ENCODE measurements at regions not wholly inside any gene's neighbourhood (a gene's known extent, or its start where the extent isn't known, plus 50 kb on each side); places are given as distances from the start of the nearest gene placed in this dataset.

DNA sequence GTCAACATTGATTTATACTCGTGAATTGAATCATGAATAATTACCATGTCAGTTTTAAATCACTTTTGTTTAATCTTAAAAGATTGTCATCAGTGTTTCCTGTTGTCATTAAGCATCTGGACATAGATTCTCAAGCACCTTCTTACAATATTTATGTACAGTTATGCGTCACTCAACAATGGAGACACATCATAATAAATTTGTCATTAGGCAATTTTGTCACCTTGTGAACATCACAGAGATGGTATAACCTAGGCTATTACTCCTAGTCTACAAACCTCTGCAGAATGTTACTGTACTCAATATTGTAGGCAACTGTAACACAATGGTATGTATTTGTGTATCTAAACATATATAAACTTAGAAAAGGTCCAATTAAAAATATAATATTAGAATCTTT is 2130.9 kb upstream of the PCDH20 start:
- Histone ChIP-seq H3K79me2 (ENCODE audit: low read length) (no peaks in the 10 kb centered on the region), H3K9ac (ENCODE audit: low read length) (no peak overlapping the region), H3K4me1 (ENCODE audit: low read length) (peaks cover 4% of the 10 kb centered on the region; the same call in 1 of the 2 replicates), H3K9me3 (ENCODE audit: insufficient read depth, low read length) (no peaks in the 10 kb centered on the region), H3K4me2 (ENCODE audit: low read length) (no peak overlapping the region), H3K27me3 (ENCODE audit: low read depth, low read length) (no peaks in the 10 kb centered on the region), H3K36me3 (replicated peaks; ENCODE audit: low read depth, low read length) (no peaks in the 10 kb centered on the region), H3K27ac (ENCODE audit: low read length) (no peak overlapping the region), H4K20me1 (ENCODE audit: insufficient read depth, low read length) (no peaks in the 10 kb centered on the region), H3K4me3 (ENCODE audit: low read length) (no peak overlapping the region), H2AFZ (ENCODE audit: low read depth, low read length) (no peak overlapping the region)
- TF ChIP-seq, protein P1, sequence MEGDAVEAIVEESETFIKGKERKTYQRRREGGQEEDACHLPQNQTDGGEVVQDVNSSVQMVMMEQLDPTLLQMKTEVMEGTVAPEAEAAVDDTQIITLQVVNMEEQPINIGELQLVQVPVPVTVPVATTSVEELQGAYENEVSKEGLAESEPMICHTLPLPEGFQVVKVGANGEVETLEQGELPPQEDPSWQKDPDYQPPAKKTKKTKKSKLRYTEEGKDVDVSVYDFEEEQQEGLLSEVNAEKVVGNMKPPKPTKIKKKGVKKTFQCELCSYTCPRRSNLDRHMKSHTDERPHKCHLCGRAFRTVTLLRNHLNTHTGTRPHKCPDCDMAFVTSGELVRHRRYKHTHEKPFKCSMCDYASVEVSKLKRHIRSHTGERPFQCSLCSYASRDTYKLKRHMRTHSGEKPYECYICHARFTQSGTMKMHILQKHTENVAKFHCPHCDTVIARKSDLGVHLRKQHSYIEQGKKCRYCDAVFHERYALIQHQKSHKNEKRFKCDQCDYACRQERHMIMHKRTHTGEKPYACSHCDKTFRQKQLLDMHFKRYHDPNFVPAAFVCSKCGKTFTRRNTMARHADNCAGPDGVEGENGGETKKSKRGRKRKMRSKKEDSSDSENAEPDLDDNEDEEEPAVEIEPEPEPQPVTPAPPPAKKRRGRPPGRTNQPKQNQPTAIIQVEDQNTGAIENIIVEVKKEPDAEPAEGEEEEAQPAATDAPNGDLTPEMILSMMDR (IDR thresholded peaks at IDR 0.05; ENCODE audit: low read depth, low read length), result no peak
- TF ChIP-seq EZH2phosphoT487 (IDR thresholded peaks at IDR 0.05; ENCODE audit: low read depth), result no peak

DNA sequence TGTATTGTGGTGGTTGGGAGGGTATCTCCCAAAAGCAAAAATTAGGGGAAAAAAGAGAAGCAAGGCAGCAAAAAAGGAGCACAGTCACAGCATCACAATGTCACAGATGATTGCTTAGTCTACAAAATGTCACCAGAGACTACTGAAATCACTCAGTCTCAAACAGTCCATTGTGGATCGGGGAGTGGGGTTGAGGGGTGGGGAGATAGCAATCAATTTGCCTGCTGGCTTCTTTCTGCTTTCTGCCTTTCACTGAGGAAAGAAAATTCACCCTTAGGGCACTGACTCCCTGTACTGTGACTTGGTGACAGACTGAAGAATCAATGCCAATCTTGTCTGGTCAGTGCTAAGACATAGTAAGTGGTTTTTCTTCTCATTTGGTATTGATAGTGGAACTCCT is 2127.1 kb upstream of the PCDH20 start:
- H3K4me2 ChIP-seq (ENCODE audit: low read length), result no peak overlapping the region
- H3K27me3 ChIP-seq (ENCODE audit: low read depth, low read length), result no peaks in the 10 kb centered on the region
- H3K4me1 ChIP-seq (ENCODE audit: low read length), result peaks cover 4% of the 10 kb centered on the region; the same call in 1 of the 2 replicates
- no peaks in the 10 kb centered on the region for H3K9me3 ChIP-seq (ENCODE audit: insufficient read depth, low read length)
- H3K27ac ChIP-seq (ENCODE audit: low read length), result no peak overlapping the region
- peak overlapping the region; percentile 0; the same call in 1 of the 2 replicates for H2AFZ ChIP-seq (ENCODE audit: low read depth, low read length)
- no peaks in the 10 kb centered on the region for H4K20me1 ChIP-seq (ENCODE audit: insufficient read depth, low read length)
- no peak for TF ChIP-seq EZH2phosphoT487 (IDR thresholded peaks at IDR 0.05; ENCODE audit: low read depth)
- TF ChIP-seq, protein P1 (IDR thresholded peaks at IDR 0.05; ENCODE audit: low read depth, low read length), result no peak
- H3K4me3 ChIP-seq (ENCODE audit: low read length), result no peak overlapping the region
- no peak overlapping the region for H3K9ac ChIP-seq (ENCODE audit: low read length)
- no peaks in the 10 kb centered on the region for H3K36me3 ChIP-seq (replicated peaks; ENCODE audit: low read depth, low read length)
- no peaks in the 10 kb centered on the region for H3K79me2 ChIP-seq (ENCODE audit: low read length)

DNA sequence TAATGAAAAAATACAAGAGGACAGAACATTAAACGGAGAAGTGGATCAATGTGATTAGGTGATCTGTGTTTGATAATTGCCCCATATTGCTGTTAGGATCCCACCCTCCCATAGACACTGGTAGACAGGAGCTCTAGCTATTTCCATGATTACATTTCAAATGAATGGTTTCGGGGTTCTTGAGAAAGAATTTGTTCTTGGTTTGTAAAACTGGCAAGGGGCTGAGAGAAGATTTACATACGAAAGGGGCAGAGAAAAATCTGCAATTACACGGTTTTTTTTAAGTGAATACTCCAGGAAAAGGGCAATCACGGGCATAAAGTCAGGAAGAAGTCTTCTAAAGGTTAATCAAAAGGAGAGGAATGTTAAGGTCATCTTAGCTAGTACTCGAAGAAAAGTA is 2125.7 kb upstream of the PCDH20 start:
- Histone ChIP-seq H3K36me3 (replicated peaks; ENCODE audit: low read depth, low read length) (no peaks in the 10 kb centered on the region), H2AFZ (ENCODE audit: low read depth, low read length) (no peak overlapping the region), H4K20me1 (ENCODE audit: insufficient read depth, low read length) (no peaks in the 10 kb centered on the region), H3K27me3 (ENCODE audit: low read depth, low read length) (no peaks in the 10 kb centered on the region), H3K27ac (ENCODE audit: low read length) (no peak overlapping the region), H3K9ac (ENCODE audit: low read length) (no peak overlapping the region), H3K9me3 (ENCODE audit: insufficient read depth, low read length) (no peaks in the 10 kb centered on the region), H3K4me3 (ENCODE audit: low read length) (no peak overlapping the region), H3K4me1 (ENCODE audit: low read length) (peaks cover 4% of the 10 kb centered on the region; the same call in 1 of the 2 replicates), H3K79me2 (ENCODE audit: low read length) (no peaks in the 10 kb centered on the region), H3K4me2 (ENCODE audit: low read length) (no peak overlapping the region)
- TF ChIP-seq, protein P1 (IDR thresholded peaks at IDR 0.05; ENCODE audit: low read depth, low read length), result no peak
- no peak for TF ChIP-seq EZH2phosphoT487 (IDR thresholded peaks at IDR 0.05; ENCODE audit: low read depth)

DNA sequence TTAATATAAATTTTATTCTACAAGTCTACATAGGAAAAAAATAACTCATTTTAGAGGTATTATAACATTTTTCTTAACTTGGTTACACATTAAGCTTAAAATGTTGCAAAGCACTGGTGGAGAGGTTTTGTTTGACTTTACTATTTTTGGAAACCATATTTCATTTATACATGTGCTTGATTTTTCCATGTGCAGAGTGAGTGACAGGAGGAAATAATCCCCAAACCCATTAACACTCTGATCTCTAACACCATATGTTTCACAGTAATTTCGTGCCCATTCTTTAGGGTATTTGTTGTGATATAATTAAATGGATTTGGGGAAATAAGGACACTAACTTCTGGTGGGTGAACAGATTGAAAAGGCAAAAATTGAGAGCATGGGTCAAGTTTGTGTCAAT is 2124.4 kb upstream of the PCDH20 start:
- no peak for TF ChIP-seq EZH2phosphoT487 (IDR thresholded peaks at IDR 0.05; ENCODE audit: low read depth)
- TF ChIP-seq, protein P1 (IDR thresholded peaks at IDR 0.05; ENCODE audit: low read depth, low read length), result no peak
- peaks cover 4% of the 10 kb centered on the region; the same call in 1 of the 2 replicates for H3K4me1 ChIP-seq (ENCODE audit: low read length)
- H2AFZ ChIP-seq (ENCODE audit: low read depth, low read length), result no peak overlapping the region
- H3K9me3 ChIP-seq (ENCODE audit: insufficient read depth, low read length), result no peaks in the 10 kb centered on the region
- H3K36me3 ChIP-seq (replicated peaks; ENCODE audit: low read depth, low read length), result no peaks in the 10 kb centered on the region
- H3K27ac ChIP-seq (ENCODE audit: low read length), result no peak overlapping the region
- no peaks in the 10 kb centered on the region for H3K79me2 ChIP-seq (ENCODE audit: low read length)
- no peaks in the 10 kb centered on the region for H4K20me1 ChIP-seq (ENCODE audit: insufficient read depth, low read length)
- H3K4me3 ChIP-seq (ENCODE audit: low read length), result no peak overlapping the region
- no peaks in the 10 kb centered on the region for H3K27me3 ChIP-seq (ENCODE audit: low read depth, low read length)
- no peak overlapping the region for H3K9ac ChIP-seq (ENCODE audit: low read length)
- no peak overlapping the region for H3K4me2 ChIP-seq (ENCODE audit: low read length)
